HCT116 (cell line): ENCODE measurements at regions not wholly inside any gene's neighbourhood (a gene's known extent, or its start where the extent isn't known, plus 50 kb on each side); places are given as distances from the start of the nearest gene placed in this dataset.

Experiments
- ATAC-seq: fragments of 200-7000 bp; cut with Tn5 transposase; 2 replicates; pipeline ENCODE4 v1.9.1; 2020; ENCODE audit warnings: mild to moderate bottlenecking, moderate library complexity
- BruUV-seq: library from RNA; stranded (reverse); fragments of 400-500 nt; replicated peaks from 2 replicates; lab custom pipeline; 2021; lab: Mats Ljungman, UMichigan
- CTCF ChIA-PET: fragments of 300-600 bp; sonication (Branson Sonifier 250); formaldehyde crosslinking; loops from one replicate; lab custom pipeline; 2021; ENCODE audit warnings: antibody characterized with exemption; lab: Charles Lee
- POLR2A ChIA-PET: fragments of 300-600, 350-600 bp; sonication (Branson Sonifier 250); formaldehyde crosslinking; loops from one replicate; lab custom pipeline; 2021; ENCODE audit warnings: antibody characterized with exemption; lab: Charles Lee
- RAD21 ChIA-PET, 2 experiments: fragments of 300-600 bp; sonication (Branson Sonifier 250); formaldehyde crosslinking; loops; one replicate each; lab custom pipeline; 2023; ENCODE audit warnings: low total read pairs in 2 of 2; ENCODE audit not compliant: uncharacterized antibody in 2 of 2, unreplicated experiment in 2 of 2, low non-redundant PET in 1 of 2; lab: Charles Lee
- DNase-seq: peaks from one replicate; pipeline ENCODE4 v3.0.0-alpha.2; 2010; ENCODE audit warnings: low read depth, low spot score
- H2AFZ ChIP-seq: fragments of 200-600 bp; shearing (Covaris generic), sonication (generic); 2 replicates; pipeline ENCODE4 v1.6.1; 2017; ENCODE audit warnings: low read depth, mixed run types, mixed read lengths, antibody characterized with exemption, low read length; ENCODE audit not compliant: poor library complexity, severe bottlenecking
- H3K27ac ChIP-seq: 2 replicates; pipeline ENCODE4 v1.5.1; 2012; ENCODE audit warnings: low read depth, low read length
- H3K27me3 ChIP-seq: fragments of 200-600 bp; sonication (generic); 2 replicates; pipeline ENCODE4 v1.6.1; 2016; ENCODE audit warnings: mixed run types, low read length, mixed read lengths; ENCODE audit not compliant: insufficient read depth
- H3K36me3 ChIP-seq, 2 experiments: fragments of 200-500 bp in 1 of 2; fragments of 200-600 bp in 1 of 2; sonication (Bioruptor generic) in 1 of 2; sonication (generic) in 1 of 2; 2 replicates each; pipeline versions ENCODE4 v1.5.1 to v1.6.1; 2014 to 2016; ENCODE audit warnings: low read length in 2 of 2, inconsistent platforms in 1 of 2, mixed read lengths in 1 of 2, mixed run types in 1 of 2; ENCODE audit not compliant: insufficient read depth in 2 of 2, control insufficient read depth in 1 of 2
- H3K4me1 ChIP-seq, 2 experiments: fragments of 200-600 bp in 1 of 2; sonication (generic) in 1 of 2; 2 replicates each; pipeline versions ENCODE4 v1.5.1 to v1.6.1; 2012 to 2017; ENCODE audit warnings: low read length in 2 of 2, inconsistent platforms in 1 of 2, mild to moderate bottlenecking in 1 of 2, mixed read lengths in 1 of 2, mixed run types in 1 of 2, moderate library complexity in 1 of 2; ENCODE audit not compliant: insufficient read depth in 2 of 2, control insufficient read depth in 1 of 2
- H3K4me2 ChIP-seq: fragments of 200-600 bp; sonication (generic); 2 replicates; pipeline ENCODE4 v1.6.1; 2017; ENCODE audit warnings: mixed run types, low read length, mixed read lengths
- H3K4me3 ChIP-seq, 2 experiments: fragments of 200-600 bp in 1 of 2; sonication (generic) in 1 of 2; replicated peaks in 1 of 2; 2 replicates each; pipeline ENCODE4 v1.5.1; 2011 to 2016; ENCODE audit warnings: low read length in 2 of 2, control low read depth in 1 of 2, low read depth in 1 of 2, mild to moderate bottlenecking in 1 of 2, mixed read lengths in 1 of 2, mixed run types in 1 of 2
- H3K79me2 ChIP-seq: fragments of 200-600 bp; sonication (generic); 2 replicates; pipeline ENCODE4 v1.6.1; 2017; ENCODE audit warnings: mild to moderate bottlenecking, mixed run types, low read length, moderate library complexity, mixed read lengths; ENCODE audit not compliant: insufficient read depth
- H3K9ac ChIP-seq: fragments of 200-600 bp; sonication (generic); 2 replicates; pipeline ENCODE4 v1.6.1; 2016; ENCODE audit warnings: low read length, mixed read lengths
- H3K9me2 ChIP-seq: fragments of 200-600 bp; sonication (generic), shearing (Covaris generic); 2 replicates; pipeline ENCODE4 v1.6.1; 2017; ENCODE audit warnings: mixed run types, mild to moderate bottlenecking, moderate library complexity; ENCODE audit not compliant: insufficient read depth
- H3K9me3 ChIP-seq, 2 experiments: fragments of 200-500 bp in 1 of 2; fragments of 200-600 bp in 1 of 2; sonication (Bioruptor generic) in 1 of 2; sonication (generic) in 1 of 2; 2 replicates each; pipeline ENCODE4 v1.6.1; 2014 to 2017; ENCODE audit warnings: low read length in 2 of 2, mixed read lengths in 2 of 2, inconsistent platforms in 1 of 2, low read depth in 1 of 2, mild to moderate bottlenecking in 1 of 2, mixed run types in 1 of 2, moderate library complexity in 1 of 2; ENCODE audit not compliant: control insufficient read depth in 1 of 2, insufficient read depth in 1 of 2
- H4K20me1 ChIP-seq: fragments of 200-600 bp; sonication (generic), shearing (Covaris generic); 2 replicates; pipeline ENCODE4 v1.6.1; 2017; ENCODE audit warnings: mixed run types, mild to moderate bottlenecking, moderate library complexity; ENCODE audit not compliant: insufficient read depth
- CTCF ChIP-seq, 3 experiments: fragments of 200-600 bp in 1 of 3; sonication (generic) in 1 of 3; IDR thresholded peaks in 2 of 3; conservative IDR thresholded peaks in 1 of 3; 2 replicates each; pipeline ENCODE4 v1.5.1; 2012 to 2017; ENCODE audit warnings: low read depth in 2 of 3, low read length in 2 of 3, antibody characterized with exemption in 1 of 3, borderline replicate concordance in 1 of 3, control low read depth in 1 of 3, mild to moderate bottlenecking in 1 of 3, mixed read lengths in 1 of 3, mixed run types in 1 of 3, moderate library complexity in 1 of 3; ENCODE audit not compliant: insufficient read depth in 1 of 3
- ELF1 ChIP-seq: IDR thresholded peaks from 2 replicates; pipeline ENCODE4 v1.6.1; 2012; ENCODE audit warnings: low read depth, borderline replicate concordance
- EZH2 ChIP-seq: fragments of 200-600 bp; sonication (generic); IDR thresholded peaks from 2 replicates; pipeline ENCODE4 v1.6.1; 2017; ENCODE audit warnings: antibody characterized with exemption, mixed run types
- EZH2phosphoT487 ChIP-seq: fragments of 200-600 bp; IDR thresholded peaks from 2 replicates; pipeline ENCODE4 v1.6.1; 2018; ENCODE audit warnings: antibody characterized with exemption, borderline replicate concordance
- JUND ChIP-seq: IDR thresholded peaks from 2 replicates; pipeline ENCODE4 v1.6.1; 2012
- POLR2A ChIP-seq: IDR thresholded peaks from 2 replicates; pipeline ENCODE4 v1.7.0; 2011; ENCODE audit warnings: borderline replicate concordance; ENCODE audit not compliant: insufficient read depth, insufficient read length; ENCODE audit errors: extremely low read depth
- POLR2AphosphoS5 ChIP-seq: IDR thresholded peaks from 2 replicates; pipeline ENCODE4 v1.6.1; 2011; ENCODE audit warnings: mild to moderate bottlenecking, low read depth, low read length, moderate library complexity
- RAD21 ChIP-seq: IDR thresholded peaks from 2 replicates; pipeline ENCODE4 v1.6.1; 2012; ENCODE audit warnings: low read depth, mild to moderate bottlenecking
- SIN3A ChIP-seq: IDR thresholded peaks from 2 replicates; pipeline ENCODE4 v1.6.1; 2012; ENCODE audit warnings: low read depth
- SP1 ChIP-seq: IDR thresholded peaks from 2 replicates; pipeline ENCODE4 v1.6.1; 2012; ENCODE audit warnings: low read depth
- SRF ChIP-seq: IDR thresholded peaks from 2 replicates; pipeline ENCODE4 v1.6.1; 2012; ENCODE audit warnings: low read depth
- TCF7L2 ChIP-seq: IDR thresholded peaks from 2 replicates; pipeline ENCODE4 v1.7.0; 2011; ENCODE audit warnings: borderline replicate concordance, inconsistent platforms; ENCODE audit not compliant: insufficient read depth, insufficient read length; ENCODE audit errors: extremely low read depth
- YY1 ChIP-seq: IDR thresholded peaks from 2 replicates; pipeline ENCODE4 v1.6.1; 2011; ENCODE audit warnings: low read length, low read depth, moderate library complexity, mild to moderate bottlenecking; ENCODE audit not compliant: insufficient replicate concordance; ENCODE audit errors: extremely low read depth
- ZBTB33 ChIP-seq: IDR thresholded peaks from 2 replicates; pipeline ENCODE4 v1.6.1; 2011; ENCODE audit warnings: mild to moderate bottlenecking, low read length, moderate library complexity; ENCODE audit not compliant: insufficient replicate concordance; ENCODE audit errors: extremely low read depth
- intact Hi-C: fragments of 100-400 bp; cut with micrococcal nuclease; formaldehyde crosslinking; loops from 2 replicates; pipeline ENCODE4 v1.10.0; 2022

GRCh38 chr3:105956306-105956705 is 87.5 kb upstream of the CBLB start:
- no peak overlapping the region for H3K9ac ChIP-seq
- no peaks in the 10 kb centered on the region for H3K9me3 ChIP-seq
- ChIA-PET CTCF (interaction anchor here (0.6 kb wide), 1 partner anchor 501 kb away, joined by 3 read pairs; no protein-coding TSS in a partner anchor), RAD21 (no interaction called here)
- no peaks in the 10 kb centered on the region for H4K20me1 ChIP-seq
- DNase-seq, result no peak
- no peak overlapping the region for H3K27ac ChIP-seq
- H2AFZ ChIP-seq, result no peak overlapping the region
- H3K4me2 ChIP-seq, result no peak overlapping the region
- no TSS peak for BruUV-seq
- no peak for ATAC-seq
- H3K36me3 ChIP-seq, result no peaks in the 10 kb centered on the region
- H3K79me2 ChIP-seq, result no peaks in the 10 kb centered on the region
- no peaks in the 10 kb centered on the region for H3K4me1 ChIP-seq
- H3K27me3 ChIP-seq, result no peaks in the 10 kb centered on the region
- TF ChIP-seq RAD21 (no peak), CTCF (IDR thresholded peaks at IDR 0.05 in 2 of 3, conservative IDR thresholded peaks at IDR 0.05 in 1 of 3; ENCODE audit: borderline replicate concordance in 1 of 3, insufficient read depth in 1 of 3, low read depth in 2 of 3, low read length in 2 of 3) (no peak), ZBTB33 (no peak), SIN3A (no peak), ELF1 (no peak), TCF7L2 (no peak), POLR2A (no peak), POLR2AphosphoS5 (no peak), SRF (no peak), YY1 (no peak), JUND (no peak), EZH2 (no peak), EZH2phosphoT487 (no peak), SP1 (no peak)
- TF ChIP-seq, all 23 proteins: peak for 0
- no peak overlapping the region for H3K4me3 ChIP-seq
- intact Hi-C loops, result no loop called here
- POLR2A ChIA-PET, result no interaction called here
- no peaks in the 10 kb centered on the region for H3K9me2 ChIP-seq
